ENCODE measurements at regions not wholly inside any gene's neighbourhood (a gene's known extent, or its start where the extent isn't known, plus 50 kb on each side); places are given as distances from the start of the nearest gene placed in this dataset.
"Not testable (repeated sequence)": the region's sequence is repeated elsewhere in the genome, so short reads cannot be mapped to it uniquely, and the experiment has no call there.

DNA sequence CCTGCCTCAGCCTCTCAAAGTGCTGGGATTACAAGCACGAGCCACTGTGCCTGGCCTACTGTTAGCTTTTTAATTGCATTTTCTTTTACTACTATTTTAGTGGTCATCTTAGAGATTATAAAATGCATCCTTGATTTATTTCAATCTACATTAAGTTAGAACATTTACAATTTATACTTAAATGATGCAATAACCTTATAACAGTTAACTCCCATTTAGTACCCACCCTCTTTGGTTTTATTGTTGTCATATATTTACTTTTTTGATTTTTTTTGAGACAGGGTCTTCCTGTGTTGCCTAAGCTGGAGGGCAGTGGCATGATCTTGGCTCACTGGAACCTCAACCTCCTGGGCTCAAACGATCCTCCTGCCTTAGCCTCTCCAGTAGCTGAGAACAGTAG lies 77.3 kb downstream of the PPCDC start:
- DNase-seq = no peak

DNA sequence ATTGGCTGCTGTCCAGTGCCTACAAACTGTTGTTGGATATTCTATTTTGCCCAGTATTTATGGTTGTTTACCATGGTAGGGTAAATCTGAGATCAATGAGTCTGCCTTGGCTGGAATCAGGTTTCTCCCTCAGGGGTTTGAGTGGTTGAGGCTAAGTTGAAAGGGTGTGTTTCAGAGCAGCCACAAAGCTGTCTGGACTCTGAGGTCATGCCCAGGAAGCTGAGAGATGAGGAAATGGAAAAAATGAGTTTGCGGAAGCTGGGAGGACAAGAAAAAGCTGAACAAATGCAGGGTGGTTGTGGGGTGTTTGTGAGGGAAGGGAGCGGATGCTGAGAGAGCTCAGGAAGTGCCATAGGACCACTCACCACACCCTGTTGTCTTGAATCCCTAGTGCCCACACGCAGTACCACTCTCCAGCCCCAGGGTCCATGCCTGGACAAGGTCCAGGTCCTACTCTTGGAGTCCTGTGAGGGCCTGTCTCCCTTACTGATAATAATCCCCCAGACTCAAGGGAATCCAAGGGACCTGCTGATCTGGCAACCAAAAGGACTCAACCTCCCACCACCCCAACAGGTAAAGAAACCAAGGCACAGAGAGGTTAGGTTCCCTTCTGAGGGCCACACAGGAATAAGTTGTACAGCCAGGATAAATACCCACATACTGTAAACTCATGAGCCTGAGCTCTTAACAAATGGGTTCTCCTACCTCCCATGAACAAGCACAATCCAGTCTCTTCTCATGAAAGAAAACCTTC lies 81.6 kb downstream of the PPCDC start:
- peak in 1 of 2 donors; percentile 20 for DNase-seq

DNA sequence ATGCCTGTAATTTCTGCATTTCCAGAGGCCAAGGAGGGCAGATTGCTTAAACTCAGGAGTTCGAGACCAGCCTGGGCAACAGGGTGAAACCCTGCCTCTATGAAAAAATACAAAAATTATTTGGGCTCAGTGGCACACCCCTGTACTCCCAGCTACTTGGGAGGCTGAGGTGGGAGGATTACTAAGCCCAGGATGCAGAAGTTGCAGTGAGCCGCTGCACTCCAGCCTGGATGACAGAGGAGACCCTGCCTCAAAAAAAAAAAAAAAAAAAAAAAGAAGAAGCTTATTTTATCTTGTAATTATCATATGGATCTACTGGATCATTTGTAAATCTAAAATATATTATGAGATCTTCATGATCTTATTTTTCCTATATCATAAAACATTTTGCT lies 84.1 kb downstream of the PPCDC start:
- no peak for DNase-seq

DNA sequence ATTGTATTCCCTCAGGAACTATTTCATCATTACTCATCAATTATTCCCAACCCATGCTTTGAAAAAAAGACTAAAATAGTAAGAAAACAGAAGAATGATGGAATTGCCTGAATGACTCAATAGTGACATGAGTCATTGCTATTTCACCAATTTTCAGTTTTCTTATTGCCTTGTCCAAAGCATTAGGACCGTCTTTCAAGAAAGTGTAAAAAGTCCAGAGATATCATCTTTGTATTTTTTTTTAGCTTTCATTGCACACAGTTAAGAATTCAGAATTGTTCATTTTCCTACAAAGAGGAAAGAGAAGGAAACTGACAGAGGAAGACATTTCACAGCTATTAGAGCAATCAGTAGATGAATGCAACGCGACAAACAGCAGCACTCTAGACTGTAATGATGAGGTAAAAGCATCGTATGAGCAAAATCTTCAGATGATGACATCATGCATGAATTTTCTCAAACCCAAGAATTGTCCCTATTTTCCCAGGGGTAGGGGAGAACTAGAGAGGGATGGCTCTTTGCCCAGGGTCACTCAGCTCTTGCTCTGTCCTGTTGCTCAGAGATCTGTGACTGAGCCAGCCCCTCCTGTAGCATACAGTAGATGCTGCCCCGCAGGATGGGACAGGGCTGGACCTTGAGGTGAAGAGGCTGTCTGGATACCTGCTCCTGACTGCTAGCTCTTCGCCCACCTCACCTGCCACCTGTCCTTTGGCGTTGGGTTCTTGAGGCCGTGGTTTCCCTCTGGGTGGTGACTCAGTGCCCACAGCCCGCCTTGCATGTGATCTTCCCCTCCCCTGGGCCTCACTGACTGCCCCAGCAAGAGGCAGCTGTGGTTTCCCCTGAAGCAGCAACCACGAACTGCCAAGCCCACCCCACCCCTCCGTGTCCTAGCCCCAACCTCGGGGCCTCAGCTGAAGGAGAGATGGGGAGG lies 84.8 kb downstream of the PPCDC start:
- DNase-seq = no peak

DNA sequence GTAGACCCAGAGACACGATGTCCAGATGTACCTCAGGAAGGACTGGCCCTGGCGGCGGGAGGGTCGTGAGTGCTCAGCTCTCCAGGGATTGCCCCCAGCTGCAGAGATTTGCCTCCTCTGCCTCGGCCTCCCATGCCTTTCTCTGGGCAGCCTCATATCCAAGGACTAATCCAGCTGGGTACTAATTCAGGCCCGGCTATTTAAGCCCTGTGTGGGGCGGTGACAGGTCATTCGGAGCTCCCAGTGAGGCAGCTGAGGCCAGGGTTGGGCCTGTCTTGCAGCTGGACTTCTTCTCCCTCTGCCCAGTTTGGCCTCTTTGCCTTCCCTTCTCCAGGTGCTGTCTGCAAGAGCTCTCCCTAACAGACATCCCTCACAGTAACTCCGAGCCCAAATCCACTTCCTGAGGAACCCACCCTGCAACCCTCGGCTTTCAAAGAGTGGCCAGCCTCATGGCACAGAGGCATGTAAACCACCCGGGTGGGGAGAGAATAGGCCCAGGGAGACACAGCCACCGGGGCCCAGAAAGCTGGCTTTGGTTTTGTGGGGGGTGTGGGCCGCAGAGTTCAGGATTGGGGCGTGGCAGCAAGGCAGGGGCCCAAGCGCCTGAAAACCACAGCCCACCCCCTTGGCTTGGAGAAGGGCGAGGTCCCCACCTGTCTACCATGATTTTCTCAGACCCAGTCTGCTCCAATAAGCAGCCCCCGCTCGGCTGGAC lies 85.8 kb downstream of the PPCDC start:
- DNase-seq = no peak

DNA sequence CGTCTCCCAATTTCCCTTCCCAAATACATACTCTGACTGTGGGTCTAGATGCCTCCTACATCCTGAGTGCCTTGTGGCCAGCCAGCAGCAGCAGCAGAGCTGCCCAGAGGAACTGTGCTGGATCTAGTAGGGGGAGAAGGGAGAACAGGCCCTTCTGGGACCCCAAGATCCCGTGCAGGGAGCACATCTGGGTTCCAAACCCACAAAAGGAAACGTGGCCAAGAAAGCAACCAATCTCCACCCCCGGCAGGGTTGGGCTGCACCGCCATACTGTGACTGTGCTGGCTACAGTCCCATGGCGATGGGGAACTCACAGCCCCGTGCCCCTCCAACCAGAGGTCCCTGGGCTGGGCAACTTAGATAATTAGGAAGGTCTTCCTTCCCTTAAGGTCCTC lies 86.3 kb downstream of the PPCDC start:
- DNase-seq = no peak

DNA sequence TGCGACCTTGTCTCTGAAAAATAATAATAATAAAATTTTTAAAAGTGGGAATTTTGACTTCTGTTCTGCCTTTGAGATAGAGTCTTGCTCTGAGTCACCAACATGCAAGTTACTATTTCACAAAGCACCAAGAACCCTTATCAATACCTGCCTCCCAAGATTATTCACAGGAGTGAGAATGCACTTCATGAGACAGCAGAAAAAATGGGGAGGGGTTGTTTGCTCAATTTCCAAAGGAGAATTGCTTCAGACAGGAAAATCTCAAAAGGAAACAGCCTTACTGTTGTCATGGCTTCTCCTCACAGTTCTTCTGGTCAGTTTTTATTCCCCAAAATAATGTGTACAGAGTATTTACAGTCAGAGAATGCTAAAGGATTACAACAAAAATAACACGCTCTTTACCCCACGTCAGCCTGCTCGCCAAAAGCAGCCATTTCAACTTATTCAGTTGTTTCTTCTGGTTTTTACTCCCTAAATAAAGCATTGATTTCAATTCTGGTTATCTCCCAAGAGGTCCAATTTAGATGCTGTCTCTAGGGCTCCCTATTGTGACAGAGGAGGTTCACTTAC lies 89.0 kb downstream of the PPCDC start:
- no peak for DNase-seq

DNA sequence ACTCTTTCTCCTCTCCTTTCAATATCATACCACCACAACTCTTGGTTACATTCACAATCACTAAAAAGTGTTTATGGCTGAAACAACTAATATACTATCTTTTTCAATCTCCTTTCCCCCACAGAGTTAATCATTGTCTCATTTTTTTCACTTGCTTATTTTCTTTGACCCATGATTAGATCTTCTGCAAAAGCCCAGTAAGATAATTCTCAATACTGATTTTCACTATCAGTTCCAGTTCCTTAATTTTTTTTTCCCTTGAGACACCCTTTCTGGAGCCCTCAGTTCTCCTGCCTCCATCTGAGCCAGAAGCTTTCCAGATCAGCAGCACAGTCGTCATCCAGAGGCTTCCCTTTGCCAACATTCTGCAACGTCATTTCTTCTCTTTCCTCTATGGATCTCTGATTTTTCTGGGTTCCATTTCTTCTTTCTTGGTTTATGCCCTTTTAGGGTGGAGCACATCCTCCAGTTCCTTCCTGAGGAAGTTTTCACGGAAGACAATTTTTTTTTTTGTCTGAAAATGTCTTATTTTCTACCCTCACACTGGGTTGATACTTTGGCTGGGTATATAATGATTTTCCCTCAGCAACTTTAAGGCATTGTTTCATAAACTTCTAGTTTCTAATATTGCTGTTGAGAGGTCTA lies 88.7 kb upstream of the C15orf39 start:
- no peak for DNase-seq

DNA sequence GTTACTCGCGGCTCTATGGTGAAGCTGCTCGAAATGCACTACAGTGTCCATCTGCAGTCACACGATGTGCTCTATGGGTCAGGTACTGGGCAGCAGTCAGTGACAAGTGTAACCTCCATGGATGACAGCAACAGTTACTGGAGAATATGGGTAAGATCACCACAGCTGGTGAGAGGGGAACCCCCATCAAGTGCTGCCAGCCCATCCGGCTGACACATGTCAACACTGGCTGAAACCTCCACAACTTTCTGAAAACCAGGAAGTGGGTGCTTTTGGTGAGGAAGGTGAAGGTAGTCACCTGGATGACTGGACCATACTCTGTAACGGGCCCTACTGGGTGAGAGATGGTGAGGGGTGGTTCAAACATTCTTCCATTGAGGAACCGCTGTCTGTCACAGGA lies 87.4 kb upstream of the C15orf39 start:
- no peak for DNase-seq

DNA sequence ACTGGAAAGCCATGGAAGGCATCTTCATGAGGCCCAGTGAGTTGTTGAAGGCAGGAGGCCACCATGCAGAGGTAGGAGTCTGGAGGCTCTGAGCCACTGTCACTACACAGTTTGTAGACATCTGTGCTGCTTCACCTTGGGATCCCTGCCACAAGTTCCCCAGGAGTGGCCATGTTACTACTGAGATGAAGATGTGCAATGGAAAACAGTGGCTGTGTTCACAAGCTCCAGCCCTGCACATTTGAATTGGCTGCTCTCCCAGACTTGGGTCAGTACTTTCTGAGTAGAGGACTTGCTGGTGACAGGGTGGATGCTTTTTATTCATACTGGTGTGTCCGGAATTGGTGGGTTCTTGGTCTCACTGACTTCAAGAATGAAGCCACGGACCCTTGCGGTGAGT lies 86.9 kb upstream of the C15orf39 start:
- DNase-seq = no peak

DNA sequence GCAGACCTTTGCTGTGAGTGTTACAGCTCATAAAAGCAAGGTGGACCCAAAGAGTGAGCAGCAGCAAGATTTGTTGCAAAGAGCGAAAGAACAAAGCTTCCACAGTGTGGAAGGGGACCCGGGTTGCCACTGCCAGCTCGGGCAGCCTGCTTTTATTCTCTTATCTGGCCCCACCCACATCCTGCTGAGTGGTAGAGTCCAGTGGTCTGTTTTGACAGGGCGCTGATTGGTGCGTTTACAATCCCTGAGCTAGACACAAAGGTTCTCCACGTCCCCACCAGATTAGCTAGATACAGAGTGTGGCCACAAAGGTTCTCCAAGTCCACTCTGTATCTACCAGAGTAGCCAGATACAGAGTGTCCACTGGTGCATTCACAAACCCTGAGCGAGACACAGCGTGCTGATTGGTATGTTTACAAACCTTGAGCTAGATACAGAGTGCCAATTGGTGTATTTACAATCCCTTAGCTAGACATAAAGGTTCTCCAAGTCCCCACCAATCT lies 86.2 kb upstream of the C15orf39 start:
- DNase-seq = not testable (repeated sequence)

DNA sequence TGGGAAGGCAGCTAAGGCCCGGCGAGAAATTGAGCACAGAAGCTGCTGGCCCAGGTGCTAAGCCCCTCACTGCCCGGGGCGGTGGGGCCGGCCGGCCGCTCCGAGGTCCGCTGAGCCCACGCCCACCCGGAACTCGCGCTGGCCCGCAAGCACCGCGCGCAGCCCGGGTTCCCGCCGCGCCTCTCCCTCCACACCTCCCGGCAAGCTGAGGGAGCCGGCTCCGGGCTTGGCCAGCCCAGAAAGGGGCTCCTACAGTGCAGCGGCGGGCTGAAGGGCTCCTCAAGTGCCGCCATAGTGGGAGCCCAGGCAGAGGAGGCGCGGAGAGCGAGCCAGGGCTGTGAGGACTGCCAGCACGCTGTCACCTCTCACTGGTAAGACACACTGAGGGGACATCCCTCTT lies 85.5 kb upstream of the C15orf39 start:
- DNase-seq = not testable (repeated sequence)

DNA sequence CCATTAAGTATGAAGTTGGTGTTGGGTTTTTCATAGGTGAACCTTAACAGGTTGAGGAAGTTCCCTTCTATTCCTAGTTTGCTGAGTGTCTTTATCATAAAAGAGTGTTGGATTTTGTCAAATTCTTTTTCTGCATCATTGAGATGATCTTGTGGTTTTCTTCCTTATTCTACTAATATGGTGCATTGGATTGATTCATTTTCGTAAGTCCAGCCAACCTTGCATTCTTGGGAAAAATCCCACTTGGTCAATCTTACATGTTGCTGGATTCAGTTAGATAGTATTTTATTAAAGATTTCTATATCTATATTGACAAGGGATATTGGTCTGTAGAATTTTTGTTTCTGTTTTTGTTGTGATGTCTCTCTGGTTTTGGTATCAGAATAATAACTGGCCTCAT lies 83.7 kb upstream of the C15orf39 start:
- DNase-seq = no peak

DNA sequence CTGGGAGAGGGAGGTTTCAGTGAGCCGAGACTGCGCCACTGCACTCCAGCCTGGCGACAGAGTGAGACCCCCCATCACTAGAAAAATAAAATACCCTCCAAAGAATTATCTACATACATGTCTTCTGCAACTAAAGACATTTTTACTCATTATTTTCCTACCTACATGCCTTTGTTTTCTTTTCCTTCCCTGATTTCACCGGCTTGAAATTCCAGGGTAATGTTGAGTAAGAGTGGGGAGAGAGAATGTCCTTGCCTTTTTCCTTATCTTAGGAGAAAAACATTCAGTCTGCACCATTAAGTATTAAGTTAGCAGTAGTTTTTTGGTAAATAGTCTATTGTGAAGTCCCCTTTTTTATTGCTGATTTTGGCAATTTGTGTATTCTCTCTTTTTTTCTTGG lies 82.4 kb upstream of the C15orf39 start:
- not testable (repeated sequence) for DNase-seq

DNA sequence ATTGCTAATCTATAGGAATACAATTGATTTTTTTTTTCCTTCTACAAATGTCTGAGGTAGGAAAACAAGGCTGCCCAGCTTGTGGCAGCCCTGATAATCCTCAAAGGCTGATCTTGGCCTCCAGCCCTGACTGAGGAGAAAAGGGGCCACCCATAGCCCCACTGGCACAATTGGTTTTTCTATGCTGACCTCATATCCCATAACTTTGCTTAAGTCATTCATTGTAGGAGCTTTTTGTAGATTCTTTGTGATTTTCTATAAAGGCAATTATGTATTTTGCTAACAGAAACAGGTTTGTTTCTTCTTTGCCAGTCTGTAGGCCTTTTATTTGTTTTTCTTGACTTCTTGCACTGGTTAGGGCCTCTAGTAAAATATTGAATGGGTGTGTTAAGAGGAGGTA lies 80.2 kb upstream of the C15orf39 start:
- no peak for DNase-seq

DNA sequence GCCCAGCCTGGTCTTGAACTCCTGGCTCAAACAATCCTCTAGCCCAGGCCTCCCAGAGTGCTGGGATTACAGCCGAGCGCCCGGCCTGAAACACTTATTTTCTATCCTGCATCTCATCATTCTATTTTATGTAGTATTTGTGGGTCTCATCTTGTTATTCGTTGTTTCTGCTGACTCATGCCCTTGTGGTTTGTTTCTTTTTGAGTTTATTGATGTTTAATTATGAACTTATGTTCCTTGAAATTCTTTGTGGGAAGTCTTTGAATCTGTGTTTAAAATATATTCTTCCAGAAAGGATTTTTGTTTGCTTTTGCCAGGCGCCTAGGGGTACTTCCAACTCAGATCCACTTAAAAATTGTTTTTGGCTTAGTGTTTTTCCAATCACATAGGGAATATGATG lies 78.3 kb upstream of the C15orf39 start:
- no peak for DNase-seq

DNA sequence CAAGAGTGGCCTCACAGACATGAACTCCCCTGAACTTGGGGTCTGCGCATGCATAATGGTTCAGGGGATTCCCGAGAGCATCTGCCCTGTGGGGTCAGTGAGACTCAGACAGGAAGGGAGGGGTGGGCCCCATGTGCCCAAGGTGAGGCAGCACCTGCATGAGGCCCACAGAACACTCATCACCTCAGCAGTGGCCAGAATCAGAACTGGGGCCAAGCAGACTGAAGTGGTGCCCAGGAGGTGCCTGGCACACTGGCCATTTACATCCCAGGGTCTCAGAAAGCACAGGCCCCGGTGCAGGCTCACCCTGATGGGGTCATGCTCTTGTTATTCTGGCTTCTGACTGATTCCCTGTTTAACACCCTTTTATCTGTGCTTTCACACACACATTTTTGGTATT lies 77.4 kb upstream of the C15orf39 start:
- not testable (repeated sequence) for DNase-seq

DNA sequence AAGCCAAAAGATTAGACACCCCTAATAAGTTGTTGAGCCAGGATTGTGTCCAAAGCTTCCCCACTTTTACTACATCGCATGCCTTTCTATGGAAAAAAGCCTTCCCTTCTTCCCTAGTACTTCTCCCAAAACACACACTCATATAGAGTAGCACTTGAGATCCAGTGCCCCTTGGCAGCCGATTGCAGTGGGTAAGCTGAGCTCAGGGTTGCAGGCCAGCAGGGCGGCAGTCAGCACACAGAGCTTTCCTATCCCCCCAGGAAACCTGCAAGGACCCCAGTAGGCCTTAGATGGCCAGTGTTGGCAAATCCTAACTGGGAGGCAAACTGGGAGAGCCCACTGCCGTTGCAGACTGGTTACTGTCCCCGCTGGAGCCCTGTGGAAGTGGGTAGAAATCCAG lies 75.7 kb upstream of the C15orf39 start:
- DNase-seq = no peak

DNA sequence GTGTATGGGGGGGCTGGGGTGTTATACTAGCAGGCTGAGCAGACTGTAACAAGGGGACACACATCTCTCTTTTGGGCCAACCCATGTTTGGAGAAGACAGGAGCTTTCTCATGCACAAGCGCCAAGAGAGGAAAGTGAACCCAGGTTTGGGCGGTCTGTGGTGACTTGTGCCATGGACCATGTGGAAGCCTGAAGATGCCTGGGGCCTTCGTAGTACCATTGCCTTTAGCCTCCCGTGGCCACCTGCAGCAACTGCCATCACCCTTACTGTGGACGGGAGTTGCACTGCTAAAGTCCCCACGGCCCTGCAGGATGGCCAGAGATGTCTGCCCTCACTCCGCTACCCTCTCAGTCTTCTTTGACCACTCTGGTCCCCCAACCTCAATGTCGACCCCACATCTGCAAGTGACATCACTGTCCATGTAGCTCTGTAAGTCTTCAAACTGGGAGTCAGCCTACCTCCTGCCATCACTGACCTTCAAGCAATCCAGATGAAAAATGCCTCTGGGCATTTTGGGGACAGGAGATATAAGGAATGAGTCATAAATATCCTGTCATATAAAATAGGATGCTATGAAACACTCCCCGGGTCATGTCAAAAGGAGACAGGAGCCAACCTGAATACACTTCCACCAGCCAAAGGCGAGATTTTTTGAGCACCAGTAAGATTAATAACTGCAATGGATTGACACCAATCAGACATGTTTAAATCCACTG lies 74.7 kb upstream of the C15orf39 start:
- no peak for DNase-seq

DNA sequence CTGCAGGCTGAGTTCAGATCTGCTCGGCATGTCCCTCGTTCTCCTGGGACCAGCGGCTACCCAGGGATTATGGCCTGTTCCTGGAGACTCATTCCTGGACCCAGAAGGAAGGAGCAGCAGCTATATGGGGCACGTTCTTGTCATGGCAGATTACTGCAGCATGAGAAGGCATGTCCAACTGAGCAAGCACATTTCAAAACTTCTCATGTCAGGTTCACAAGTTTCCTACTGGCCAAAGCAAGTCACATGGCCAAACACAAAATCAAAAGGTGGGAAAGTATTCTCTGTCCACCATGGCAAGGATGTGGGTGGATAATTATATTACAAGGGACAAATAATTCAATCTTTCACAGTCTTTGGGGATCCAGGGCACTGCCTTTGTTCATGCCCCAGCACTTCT lies 71.9 kb upstream of the C15orf39 start:
- no peak for DNase-seq

DNA sequence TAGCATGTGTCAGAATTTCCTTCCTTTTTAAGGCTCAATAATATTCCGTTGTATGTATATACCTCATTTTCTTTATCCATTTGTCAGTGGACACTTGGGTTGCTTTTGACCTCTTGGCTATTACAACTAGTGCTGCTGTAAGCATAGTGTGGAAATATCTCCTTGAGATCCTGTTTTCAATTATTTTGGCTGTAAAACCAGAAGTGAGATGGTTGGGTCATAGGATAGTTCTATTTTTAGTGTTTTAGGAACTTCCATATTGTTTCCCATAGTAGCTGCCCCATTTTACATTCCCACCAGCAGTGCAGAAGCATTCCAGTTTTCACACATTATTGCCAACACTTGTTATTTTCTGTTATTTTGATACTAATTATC lies 70.4 kb upstream of the C15orf39 start:
- DNase-seq = no peak

DNA sequence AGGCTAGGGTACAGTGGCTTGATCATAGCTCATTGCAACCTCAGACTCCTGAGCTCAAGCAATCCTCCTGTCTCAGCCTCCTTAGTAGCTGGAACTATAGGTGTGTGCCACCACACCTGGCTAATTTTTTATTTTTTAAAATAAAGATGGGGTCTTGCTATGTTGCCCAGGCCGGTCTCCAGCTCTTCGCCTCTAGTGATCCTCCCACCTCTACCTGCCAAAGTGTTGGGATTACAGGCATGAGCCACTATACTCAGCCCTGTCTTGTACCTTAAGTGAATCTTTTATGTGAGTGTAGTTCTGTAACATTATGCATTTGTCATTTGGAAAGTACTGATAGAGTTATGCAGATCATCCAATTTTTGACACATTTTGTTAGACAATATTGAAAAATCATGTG lies 66.9 kb upstream of the C15orf39 start:
- no peak for DNase-seq
